ENCODE measurements at regions not wholly inside any gene's neighbourhood (a gene's known extent, or its start where the extent isn't known, plus 50 kb on each side); places are given as distances from the start of the nearest gene placed in this dataset.

GRCh38 chr11:98566978-98567377, 453.8 kb upstream of the CNTN5 start:
- TF ChIP-seq SMC3 (IDR thresholded peaks at IDR 0.05) (no peak), POLR2A (IDR thresholded peaks at IDR 0.05; ENCODE audit: low read length) (no peak), POLR2AphosphoS2 (conservative IDR thresholded peaks at IDR 0.05; ENCODE audit: low read length) (no peak), REST (IDR thresholded peaks at IDR 0.05) (no peak), KDM1A (IDR thresholded peaks at IDR 0.05; ENCODE audit: low read depth) (no peak), ELK1 (IDR thresholded peaks at IDR 0.05; ENCODE audit: low read depth, low read length) (no peak), CHD4 (IDR thresholded peaks at IDR 0.05; ENCODE audit: borderline replicate concordance) (no peak), CEBPB (IDR thresholded peaks at IDR 0.05) (no peak), RCOR1 (IDR thresholded peaks at IDR 0.05; ENCODE audit: low read depth, low read length) (no peak), CBX8 (IDR thresholded peaks at IDR 0.05) (no peak), PHF8 (IDR thresholded peaks at IDR 0.05; ENCODE audit: borderline replicate concordance, low read depth) (no peak)
- TF ChIP-seq, protein P1, sequence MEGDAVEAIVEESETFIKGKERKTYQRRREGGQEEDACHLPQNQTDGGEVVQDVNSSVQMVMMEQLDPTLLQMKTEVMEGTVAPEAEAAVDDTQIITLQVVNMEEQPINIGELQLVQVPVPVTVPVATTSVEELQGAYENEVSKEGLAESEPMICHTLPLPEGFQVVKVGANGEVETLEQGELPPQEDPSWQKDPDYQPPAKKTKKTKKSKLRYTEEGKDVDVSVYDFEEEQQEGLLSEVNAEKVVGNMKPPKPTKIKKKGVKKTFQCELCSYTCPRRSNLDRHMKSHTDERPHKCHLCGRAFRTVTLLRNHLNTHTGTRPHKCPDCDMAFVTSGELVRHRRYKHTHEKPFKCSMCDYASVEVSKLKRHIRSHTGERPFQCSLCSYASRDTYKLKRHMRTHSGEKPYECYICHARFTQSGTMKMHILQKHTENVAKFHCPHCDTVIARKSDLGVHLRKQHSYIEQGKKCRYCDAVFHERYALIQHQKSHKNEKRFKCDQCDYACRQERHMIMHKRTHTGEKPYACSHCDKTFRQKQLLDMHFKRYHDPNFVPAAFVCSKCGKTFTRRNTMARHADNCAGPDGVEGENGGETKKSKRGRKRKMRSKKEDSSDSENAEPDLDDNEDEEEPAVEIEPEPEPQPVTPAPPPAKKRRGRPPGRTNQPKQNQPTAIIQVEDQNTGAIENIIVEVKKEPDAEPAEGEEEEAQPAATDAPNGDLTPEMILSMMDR (IDR thresholded peaks at IDR 0.05): no peak
- TF ChIP-seq, protein P2, sequence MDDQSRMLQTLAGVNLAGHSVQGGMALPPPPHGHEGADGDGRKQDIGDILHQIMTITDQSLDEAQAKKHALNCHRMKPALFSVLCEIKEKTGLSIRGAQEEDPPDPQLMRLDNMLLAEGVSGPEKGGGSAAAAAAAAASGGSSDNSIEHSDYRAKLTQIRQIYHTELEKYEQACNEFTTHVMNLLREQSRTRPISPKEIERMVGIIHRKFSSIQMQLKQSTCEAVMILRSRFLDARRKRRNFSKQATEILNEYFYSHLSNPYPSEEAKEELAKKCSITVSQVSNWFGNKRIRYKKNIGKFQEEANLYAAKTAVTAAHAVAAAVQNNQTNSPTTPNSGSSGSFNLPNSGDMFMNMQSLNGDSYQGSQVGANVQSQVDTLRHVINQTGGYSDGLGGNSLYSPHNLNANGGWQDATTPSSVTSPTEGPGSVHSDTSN (IDR thresholded peaks at IDR 0.05): no peak

All from A549 (cell line).